Gastroesophageal sphincter (tissue), 4 donors: ENCODE measurements at regions not wholly inside any gene's neighbourhood (a gene's known extent, or its start where the extent isn't known, plus 50 kb on each side); places are given as distances from the start of the nearest gene placed in this dataset.

ENCODE experiments used
- ATAC-seq: fragments of 150-250 bp; one replicate; pipeline ENCODE4 v1.9.1; 2016; ENCODE audit warnings: mild to moderate bottlenecking, moderate library complexity
- H3K27ac ChIP-seq, 4 donors: fragments of 200-600 bp; sonication (generic) in 3 of 4; 1 replicate in 3 of 4; 2 replicates in 1 of 4; pipeline ENCODE4 v1.5.1; 2016 to 2019
- H3K27me3 ChIP-seq: fragments of 200-600 bp; sonication (generic); one replicate; pipeline ENCODE4 v1.5.1; 2019
- H3K36me3 ChIP-seq, 2 donors: fragments of 200-600 bp; sonication (generic); one replicate each; pipeline ENCODE4 v1.5.1; 2019; ENCODE audit warnings: control low read depth in 1 of 2
- H3K4me1 ChIP-seq, 3 donors: fragments of 200-600 bp; sonication (generic); 1 replicate in 2 of 3; 2 replicates in 1 of 3; pipeline ENCODE4 v1.5.1; 2016 to 2019; ENCODE audit warnings: control low read depth in 2 of 3
- H3K4me3 ChIP-seq, 2 donors: fragments of 200-600 bp; sonication (generic); one replicate each; pipeline ENCODE4 v1.5.1; 2019; ENCODE audit warnings: mild to moderate bottlenecking in 1 of 2, moderate library complexity in 1 of 2
- H3K9me3 ChIP-seq, 3 donors: fragments of 200-600 bp; sonication (generic); one replicate each; pipeline ENCODE4 v1.5.1; 2017 to 2019; ENCODE audit warnings: control low read depth in 2 of 3
- EP300 ChIP-seq: sonication (generic); formaldehyde crosslinking; IDR thresholded peaks from one replicate; pipeline ENCODE4 v1.6.1; 2017; ENCODE audit warnings: antibody characterized with exemption, mild to moderate bottlenecking
- POLR2A ChIP-seq, 2 donors: fragments of 450-650 bp; IDR thresholded peaks; one replicate each; pipeline ENCODE4 v1.6.1; 2017; ENCODE audit warnings: antibody characterized with exemption in 2 of 2, mild to moderate bottlenecking in 2 of 2, moderate library complexity in 1 of 2
- POLR2AphosphoS5 ChIP-seq: sonication (generic); formaldehyde crosslinking; IDR thresholded peaks from one replicate; pipeline ENCODE4 v1.6.1; 2017; ENCODE audit warnings: antibody characterized with exemption
- WGBS, 2 donors: methylation state at CpG; one replicate each; pipeline ENCODE4 v1.1.5; 2018; ENCODE audit warnings: low coverage in 1 of 2; 5-methylcytosine and 5-hydroxymethylcytosine counted together
- TF ChIP-seq, protein P1 (sequence below), 4 experiments: fragments of 200-600 bp in 2 of 4; fragments of 450-650 bp in 2 of 4; sonication (generic) in 1 of 4; IDR thresholded peaks; one replicate each; pipeline ENCODE4 v1.5.1; 2017 to 2019; ENCODE audit warnings: antibody characterized with exemption in 4 of 4, mild to moderate bottlenecking in 2 of 4, moderate library complexity in 2 of 4

DNA sequence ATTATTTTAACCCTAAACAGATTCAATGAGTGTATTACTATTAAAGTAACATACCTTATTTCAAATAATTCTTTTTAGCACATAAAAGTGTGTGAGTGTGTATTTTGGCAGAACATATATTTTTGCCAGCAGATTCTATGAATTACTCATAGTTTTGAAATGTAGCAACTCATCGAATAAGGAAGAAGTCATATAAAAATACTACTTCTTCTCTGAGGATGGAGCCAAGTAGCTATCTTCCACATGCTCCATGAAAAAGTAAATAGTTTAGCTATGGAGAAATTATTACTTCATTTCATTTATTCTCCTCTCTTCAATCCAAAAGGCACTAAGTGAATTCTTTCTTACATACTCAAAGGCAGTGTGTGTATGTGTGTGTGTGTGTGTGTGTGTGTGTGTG is 1090.4 kb upstream of the CDH6 start:
- TF ChIP-seq EP300: no peak
- TF ChIP-seq POLR2AphosphoS5: no peak
- TF ChIP-seq, protein P1, sequence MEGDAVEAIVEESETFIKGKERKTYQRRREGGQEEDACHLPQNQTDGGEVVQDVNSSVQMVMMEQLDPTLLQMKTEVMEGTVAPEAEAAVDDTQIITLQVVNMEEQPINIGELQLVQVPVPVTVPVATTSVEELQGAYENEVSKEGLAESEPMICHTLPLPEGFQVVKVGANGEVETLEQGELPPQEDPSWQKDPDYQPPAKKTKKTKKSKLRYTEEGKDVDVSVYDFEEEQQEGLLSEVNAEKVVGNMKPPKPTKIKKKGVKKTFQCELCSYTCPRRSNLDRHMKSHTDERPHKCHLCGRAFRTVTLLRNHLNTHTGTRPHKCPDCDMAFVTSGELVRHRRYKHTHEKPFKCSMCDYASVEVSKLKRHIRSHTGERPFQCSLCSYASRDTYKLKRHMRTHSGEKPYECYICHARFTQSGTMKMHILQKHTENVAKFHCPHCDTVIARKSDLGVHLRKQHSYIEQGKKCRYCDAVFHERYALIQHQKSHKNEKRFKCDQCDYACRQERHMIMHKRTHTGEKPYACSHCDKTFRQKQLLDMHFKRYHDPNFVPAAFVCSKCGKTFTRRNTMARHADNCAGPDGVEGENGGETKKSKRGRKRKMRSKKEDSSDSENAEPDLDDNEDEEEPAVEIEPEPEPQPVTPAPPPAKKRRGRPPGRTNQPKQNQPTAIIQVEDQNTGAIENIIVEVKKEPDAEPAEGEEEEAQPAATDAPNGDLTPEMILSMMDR (IDR thresholded peaks at IDR 0.05): no peak
- TF ChIP-seq POLR2A (IDR thresholded peaks at IDR 0.05): no peak
- no peak overlapping the region for H3K4me3 ChIP-seq
- WGBS, 2 donors: 24 to 25% methylated on average over 1 of the region's 1 CpG
- no peaks in the 10 kb centered on the region for H3K4me1 ChIP-seq
- H3K36me3 ChIP-seq: no peaks in the 10 kb centered on the region
- no peak for ATAC-seq
- H3K9me3 ChIP-seq: peaks cover 0 to 3% (median 0%) of the 10 kb centered on the region in 3 donors
- no peaks in the 10 kb centered on the region for H3K27me3 ChIP-seq
- H3K27ac ChIP-seq: no peak overlapping the region

DNA sequence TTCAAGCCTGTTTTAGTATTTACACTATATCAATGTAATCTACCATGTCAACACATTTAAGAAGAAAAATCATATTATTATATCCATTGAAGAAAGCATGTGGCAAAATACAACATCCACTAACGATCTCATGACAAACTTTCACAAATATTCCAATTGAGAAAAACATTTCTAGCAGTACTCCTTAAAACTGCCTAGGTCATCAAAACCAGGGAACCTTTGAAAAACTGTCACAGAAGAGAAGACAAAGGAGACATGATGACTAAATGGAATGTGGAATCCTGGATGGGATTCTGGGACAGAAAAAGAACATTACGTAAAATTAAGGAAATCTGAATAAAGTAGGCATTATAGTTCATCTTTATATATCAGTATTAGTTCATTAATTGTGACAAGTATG is 1091.3 kb upstream of the CDH6 start:
- Histone ChIP-seq H3K27ac (no peak overlapping the region), H3K27me3 (no peaks in the 10 kb centered on the region), H3K4me1 (no peaks in the 10 kb centered on the region), H3K4me3 (no peak overlapping the region), H3K36me3 (no peaks in the 10 kb centered on the region), H3K9me3 (peaks cover 0 to 3% (median 0%) of the 10 kb centered on the region in 3 donors)
- ATAC-seq: no peak
- 75 to 89% methylated on average over 2 of the region's 2 CpGs for WGBS, 2 donors
- TF ChIP-seq POLR2AphosphoS5 (no peak), EP300 (no peak), POLR2A (IDR thresholded peaks at IDR 0.05) (no peak)
- TF ChIP-seq, protein P1 (IDR thresholded peaks at IDR 0.05): no peak

DNA sequence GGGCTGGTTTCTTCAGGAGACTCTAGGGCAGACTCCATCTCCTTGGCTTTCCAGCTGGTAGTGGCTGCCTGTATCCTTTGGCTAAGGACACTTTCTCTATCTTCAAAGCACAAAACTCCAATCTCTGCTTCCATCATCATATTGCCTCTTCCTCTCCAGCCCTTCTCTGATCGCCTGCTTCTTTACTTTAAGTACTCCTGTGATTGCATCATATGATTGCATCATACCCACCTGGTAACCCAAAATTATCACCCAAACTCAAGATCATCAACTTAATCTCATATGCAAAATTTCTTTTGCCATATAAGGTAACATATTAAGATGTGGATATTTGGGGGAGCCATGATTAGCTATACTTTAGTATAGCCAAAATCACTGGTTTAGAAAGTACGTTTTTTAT is 1092.6 kb upstream of the CDH6 start:
- Histone ChIP-seq H3K27ac (no peak overlapping the region), H3K4me1 (no peaks in the 10 kb centered on the region), H3K36me3 (no peaks in the 10 kb centered on the region), H3K27me3 (no peaks in the 10 kb centered on the region), H3K4me3 (no peak overlapping the region), H3K9me3 (no peaks in the 10 kb centered on the region)
- TF ChIP-seq EP300 (no peak), POLR2AphosphoS5 (no peak)
- TF ChIP-seq, protein P1 (IDR thresholded peaks at IDR 0.05): no peak
- no peak for ATAC-seq
- WGBS, 2 donors: 75 to 95% methylated on average over 2 of the region's 2 CpGs

DNA sequence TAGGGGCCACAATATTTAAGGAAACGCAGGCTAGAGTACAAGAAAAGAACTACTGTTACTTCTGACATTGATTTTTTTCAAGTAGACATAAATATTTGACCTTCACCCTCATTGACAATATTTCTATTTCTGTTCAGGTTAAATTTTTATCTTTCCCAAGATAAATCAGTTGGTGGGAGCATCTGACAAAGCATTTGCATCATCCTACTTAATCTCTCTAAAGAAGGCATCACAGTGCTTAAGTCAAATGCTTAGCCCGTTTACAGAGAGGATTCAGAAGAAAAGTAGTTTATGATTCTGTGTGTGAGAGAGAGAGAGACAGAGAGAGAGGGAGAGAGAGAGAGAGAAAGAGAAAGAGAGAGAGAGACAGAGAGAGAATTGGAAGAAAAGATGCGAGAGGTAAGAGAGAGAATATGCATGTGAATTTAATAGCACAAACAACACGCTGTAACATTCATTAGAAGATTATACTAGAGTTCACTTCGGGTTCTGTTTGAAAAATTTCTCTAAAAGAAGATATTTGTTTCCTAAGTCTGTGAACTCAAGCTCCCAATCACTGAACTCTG is 1093.3 kb upstream of the CDH6 start:
- WGBS, 2 donors: 24 to 42% methylated on average over 4 of the region's 5 CpGs
- ATAC-seq: no peak
- Histone ChIP-seq H3K27ac (no peak overlapping the region), H3K36me3 (no peaks in the 10 kb centered on the region), H3K4me1 (no peaks in the 10 kb centered on the region), H3K4me3 (no peak overlapping the region), H3K27me3 (no peaks in the 10 kb centered on the region), H3K9me3 (no peaks in the 10 kb centered on the region)
- TF ChIP-seq POLR2A (IDR thresholded peaks at IDR 0.05): no peak
- no peak for TF ChIP-seq EP300
- TF ChIP-seq, protein P1 (IDR thresholded peaks at IDR 0.05): no peak
- TF ChIP-seq POLR2AphosphoS5: no peak

- no peak overlapping the region for H3K27ac ChIP-seq
- no peak for ATAC-seq
- 31 to 70% methylated on average over 4 to 5 of the region's 5 CpGs for WGBS, 2 donors
- H3K4me3 ChIP-seq: no peak overlapping the region
- no peaks in the 10 kb centered on the region for H3K27me3 ChIP-seq
- no peaks in the 10 kb centered on the region for H3K9me3 ChIP-seq
- no peak for TF ChIP-seq POLR2A (IDR thresholded peaks at IDR 0.05)
- no peak for TF ChIP-seq EP300
- TF ChIP-seq, protein P1 (IDR thresholded peaks at IDR 0.05): no peak
- TF ChIP-seq POLR2AphosphoS5: no peak
- H3K36me3 ChIP-seq: no peaks in the 10 kb centered on the region
- no peaks in the 10 kb centered on the region for H3K4me1 ChIP-seq
Observed at GRCh38 chr5:30099634-30100033, 1093.9 kb upstream of the CDH6 start.
